ENCODE measurements at regions not wholly inside any gene's neighbourhood (a gene's known extent, or its start where the extent isn't known, plus 50 kb on each side); places are given as distances from the start of the nearest gene placed in this dataset.

- DNase-seq (ENCODE audit: low read depth, low spot score) (no peak), ATAC-seq (no peak)
- Histone ChIP-seq H3K79me2 (ENCODE audit: insufficient read depth, low read length) (no peaks in the 10 kb centered on the region), H3K4me2 (ENCODE audit: low read length) (no peak overlapping the region), H3K36me3 (ENCODE audit: control insufficient read depth in 1 of 2, insufficient read depth in 2 of 2, low read length in 2 of 2) (no peaks in the 10 kb centered on the region), H2AFZ (ENCODE audit: low read depth, low read length, poor library complexity, severe bottlenecking) (no peak overlapping the region), H3K9ac (ENCODE audit: low read length) (no peak overlapping the region), H3K9me2 (ENCODE audit: insufficient read depth) (no peaks in the 10 kb centered on the region), H3K27me3 (ENCODE audit: insufficient read depth, low read length) (0 out of 2 replicates have a peak, but pooled peaks cover 25% of the 10 kb centered on the region), H3K4me3 (replicated peaks in 1 of 2; ENCODE audit: low read depth in 1 of 2, low read length in 2 of 2) (no peak overlapping the region), H3K9me3 (ENCODE audit: control insufficient read depth in 1 of 2, insufficient read depth in 1 of 2, low read depth in 1 of 2, low read length in 2 of 2) (no peaks in the 10 kb centered on the region), H3K27ac (ENCODE audit: low read depth, low read length) (no peak overlapping the region), H4K20me1 (ENCODE audit: insufficient read depth) (no peaks in the 10 kb centered on the region), H3K4me1 (ENCODE audit: control insufficient read depth in 1 of 2, insufficient read depth in 2 of 2, low read length in 2 of 2) (peaks cover 0 to 7% of the 10 kb centered on the region in 2 experiments; a peak in 1 of 4 replicates)
- no peak for TF ChIP-seq CTCF (IDR thresholded peaks at IDR 0.05 in 2 of 3, conservative IDR thresholded peaks at IDR 0.05 in 1 of 3; ENCODE audit: borderline replicate concordance in 1 of 3, insufficient read depth in 1 of 3, low read depth in 2 of 3, low read length in 2 of 3)
- no peak for TF ChIP-seq SIN3A (IDR thresholded peaks at IDR 0.05; ENCODE audit: low read depth)
- TF ChIP-seq SRF (IDR thresholded peaks at IDR 0.05; ENCODE audit: low read depth) = no peak
- TF ChIP-seq, protein P1, sequence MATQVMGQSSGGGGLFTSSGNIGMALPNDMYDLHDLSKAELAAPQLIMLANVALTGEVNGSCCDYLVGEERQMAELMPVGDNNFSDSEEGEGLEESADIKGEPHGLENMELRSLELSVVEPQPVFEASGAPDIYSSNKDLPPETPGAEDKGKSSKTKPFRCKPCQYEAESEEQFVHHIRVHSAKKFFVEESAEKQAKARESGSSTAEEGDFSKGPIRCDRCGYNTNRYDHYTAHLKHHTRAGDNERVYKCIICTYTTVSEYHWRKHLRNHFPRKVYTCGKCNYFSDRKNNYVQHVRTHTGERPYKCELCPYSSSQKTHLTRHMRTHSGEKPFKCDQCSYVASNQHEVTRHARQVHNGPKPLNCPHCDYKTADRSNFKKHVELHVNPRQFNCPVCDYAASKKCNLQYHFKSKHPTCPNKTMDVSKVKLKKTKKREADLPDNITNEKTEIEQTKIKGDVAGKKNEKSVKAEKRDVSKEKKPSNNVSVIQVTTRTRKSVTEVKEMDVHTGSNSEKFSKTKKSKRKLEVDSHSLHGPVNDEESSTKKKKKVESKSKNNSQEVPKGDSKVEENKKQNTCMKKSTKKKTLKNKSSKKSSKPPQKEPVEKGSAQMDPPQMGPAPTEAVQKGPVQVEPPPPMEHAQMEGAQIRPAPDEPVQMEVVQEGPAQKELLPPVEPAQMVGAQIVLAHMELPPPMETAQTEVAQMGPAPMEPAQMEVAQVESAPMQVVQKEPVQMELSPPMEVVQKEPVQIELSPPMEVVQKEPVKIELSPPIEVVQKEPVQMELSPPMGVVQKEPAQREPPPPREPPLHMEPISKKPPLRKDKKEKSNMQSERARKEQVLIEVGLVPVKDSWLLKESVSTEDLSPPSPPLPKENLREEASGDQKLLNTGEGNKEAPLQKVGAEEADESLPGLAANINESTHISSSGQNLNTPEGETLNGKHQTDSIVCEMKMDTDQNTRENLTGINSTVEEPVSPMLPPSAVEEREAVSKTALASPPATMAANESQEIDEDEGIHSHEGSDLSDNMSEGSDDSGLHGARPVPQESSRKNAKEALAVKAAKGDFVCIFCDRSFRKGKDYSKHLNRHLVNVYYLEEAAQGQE (IDR thresholded peaks at IDR 0.05; ENCODE audit: low read depth) = no peak
- no peak for TF ChIP-seq RAD21 (IDR thresholded peaks at IDR 0.05; ENCODE audit: low read depth)
- no peak for TF ChIP-seq SP1 (IDR thresholded peaks at IDR 0.05; ENCODE audit: low read depth)
- TF ChIP-seq CEBPB (IDR thresholded peaks at IDR 0.05; ENCODE audit: low read depth) = no peak
- no peak for TF ChIP-seq MAX (IDR thresholded peaks at IDR 0.05)
- no peak for TF ChIP-seq YY1 (IDR thresholded peaks at IDR 0.05; ENCODE audit: extremely low read depth, insufficient replicate concordance, low read depth, low read length)
- TF ChIP-seq FOSL1 (IDR thresholded peaks at IDR 0.05; ENCODE audit: low read depth) = no peak
- no peak for TF ChIP-seq ATF3 (IDR thresholded peaks at IDR 0.05)
- TF ChIP-seq EZH2 (IDR thresholded peaks at IDR 0.05) = no peak
- TF ChIP-seq POLR2A (IDR thresholded peaks at IDR 0.05; ENCODE audit: borderline replicate concordance, extremely low read depth, insufficient read depth, insufficient read length) = no peak
- TF ChIP-seq EZH2phosphoT487 (IDR thresholded peaks at IDR 0.05; ENCODE audit: borderline replicate concordance) = no peak
- no peak for TF ChIP-seq ELF1 (IDR thresholded peaks at IDR 0.05; ENCODE audit: borderline replicate concordance, low read depth)
- TF ChIP-seq EGR1 (IDR thresholded peaks at IDR 0.05; ENCODE audit: low read depth) = no peak
- no peak for TF ChIP-seq TCF7L2 (IDR thresholded peaks at IDR 0.05; ENCODE audit: borderline replicate concordance, extremely low read depth, insufficient read depth, insufficient read length)
- ChIA-PET CTCF (no interaction called here), POLR2A (no interaction called here), RAD21 (ENCODE audit: low non-redundant PET in 1 of 2, low total read pairs in 2 of 2, uncharacterized antibody in 2 of 2, unreplicated experiment in 2 of 2) (no interaction called here)
- BruUV-seq (replicated peaks) = no TSS peak
- intact Hi-C loops (cut with micrococcal nuclease) = no loop called here
Observed at GRCh38 chr10:44013981-44014380, 365.3 kb upstream of the ZNF32 start.

Measured in HCT116 (cell line).